ENCODE measurements at regions not wholly inside any gene's neighbourhood (a gene's known extent, or its start where the extent isn't known, plus 50 kb on each side); places are given as distances from the start of the nearest gene placed in this dataset.

- no peak for DNase-seq
Measured at GRCh38 chr1:87791931-87792740, 463.5 kb downstream of the LMO4 start.

GRCh38 chr1:87794788-87795614 is 466.3 kb downstream of the LMO4 start:
- no peak for DNase-seq

GRCh38 chr1:87795615-87796337 is 467.1 kb downstream of the LMO4 start:
- DNase-seq: no peak

- no peak for DNase-seq
Measured at GRCh38 chr1:87796471-87796901, 467.8 kb downstream of the LMO4 start.

- no peak for DNase-seq
Measured at GRCh38 chr1:87799451-87799850, 470.8 kb downstream of the LMO4 start.

GRCh38 chr1:87800006-87800405 is 471.3 kb downstream of the LMO4 start:
- DNase-seq: no peak

- DNase-seq: no peak
Measured at GRCh38 chr1:87803375-87803774, 474.7 kb downstream of the LMO4 start.

GRCh38 chr1:87804128-87804527 is 475.4 kb downstream of the LMO4 start:
- no peak for DNase-seq

- DNase-seq: no peak
Measured at GRCh38 chr1:87805666-87806378, 477.1 kb downstream of the LMO4 start.

GRCh38 chr1:87806379-87807094 is 477.9 kb downstream of the LMO4 start:
- no peak for DNase-seq

- DNase-seq: no peak
Measured at GRCh38 chr1:87810166-87810565, 481.5 kb downstream of the LMO4 start.

GRCh38 chr1:87812871-87813577 is 484.3 kb downstream of the LMO4 start:
- no peak for DNase-seq

- no peak for DNase-seq
Measured at GRCh38 chr1:87814573-87814972, 485.9 kb downstream of the LMO4 start.

GRCh38 chr1:87816646-87817045 is 488.0 kb downstream of the LMO4 start:
- no peak for DNase-seq

- DNase-seq: no peak
Measured at GRCh38 chr1:87820668-87821334, 492.1 kb downstream of the LMO4 start.

- no peak for DNase-seq
Measured at GRCh38 chr1:87821335-87821697, 492.6 kb downstream of the LMO4 start.

GRCh38 chr1:87826681-87827251 is 498.1 kb downstream of the LMO4 start:
- DNase-seq: no peak

GRCh38 chr1:87829360-87829759 is 500.7 kb downstream of the LMO4 start:
- DNase-seq: no peak

GRCh38 chr1:87830432-87830978 is 501.8 kb downstream of the LMO4 start:
- no peak for DNase-seq

- no peak for DNase-seq
Measured at GRCh38 chr1:87833166-87833565, 504.5 kb downstream of the LMO4 start.

Measured in NCI-H1092 (cell line).